Lung (tissue), 11 donors: ENCODE measurements at regions not wholly inside any gene's neighbourhood (a gene's known extent, or its start where the extent isn't known, plus 50 kb on each side); places are given as distances from the start of the nearest gene placed in this dataset.
"Not testable (repeated sequence)": the region's sequence is repeated elsewhere in the genome, so short reads cannot be mapped to it uniquely, and the experiment has no call there.

Experiments used
- ATAC-seq: fragments of 200-7000 bp; cut with Tn5 transposase; one replicate; pipeline ENCODE4 v1.9.1; 2020; ENCODE audit warnings: moderate number of reproducible peaks; ENCODE audit not compliant: insufficient read depth, low FRiP score
- DNase-seq, 3 donors: peaks; one replicate each; pipeline ENCODE4 v3.0.0-alpha.2; 2013 to 2017
- H3K27ac ChIP-seq, 2 donors: one replicate each; pipeline ENCODE4 v1.5.1; 2013; ENCODE audit warnings: mild to moderate bottlenecking in 2 of 2, moderate library complexity in 2 of 2, control low read depth in 1 of 2, inconsistent platforms in 1 of 2, low read depth in 1 of 2, low read length in 1 of 2
- H3K27me3 ChIP-seq, 3 donors: one replicate each; pipeline ENCODE4 v1.5.1; 2013; ENCODE audit warnings: low read length in 2 of 3; ENCODE audit not compliant: control insufficient read depth in 3 of 3, insufficient read depth in 3 of 3
- H3K36me3 ChIP-seq, 4 donors: one replicate each; pipeline ENCODE4 v1.5.1; 2013; ENCODE audit warnings: low read length in 4 of 4, mild to moderate bottlenecking in 1 of 4, moderate library complexity in 1 of 4; ENCODE audit not compliant: control insufficient read depth in 4 of 4, insufficient read depth in 4 of 4
- H3K4me1 ChIP-seq, 5 donors: one replicate each; pipeline ENCODE4 v1.5.1; 2013; ENCODE audit warnings: low read length in 5 of 5, mild to moderate bottlenecking in 2 of 5, moderate library complexity in 1 of 5; ENCODE audit not compliant: control insufficient read depth in 5 of 5, insufficient read depth in 5 of 5
- H3K4me3 ChIP-seq: one replicate; pipeline ENCODE4 v1.5.1; 2013; ENCODE audit warnings: mild to moderate bottlenecking, control low read depth, moderate library complexity
- H3K9ac ChIP-seq, 2 donors: one replicate each; pipeline ENCODE4 v1.5.1; 2013; ENCODE audit warnings: low read length in 2 of 2, control low read depth in 1 of 2; ENCODE audit not compliant: insufficient read depth in 1 of 2
- H3K9me3 ChIP-seq, 4 donors: one replicate each; pipeline ENCODE4 v1.5.1; 2013; ENCODE audit warnings: low read length in 3 of 4, mild to moderate bottlenecking in 1 of 4, moderate library complexity in 1 of 4; ENCODE audit not compliant: control insufficient read depth in 4 of 4, insufficient read depth in 3 of 4
- WGBS, 2 donors: extraction: QIAGEN DNeasy Blood & Tissue Kit; methylation state at CpG; one replicate each; pipeline ENCODE4 v1.1.7; 2013; 5-methylcytosine and 5-hydroxymethylcytosine counted together
- TF ChIP-seq, protein P1 (sequence below): IDR thresholded peaks from 2 replicates; pipeline ENCODE4 v1.5.1; 2012; ENCODE audit warnings: mild to moderate bottlenecking; ENCODE audit errors: control extremely low read depth, extremely low read depth
- donor health status: control.
- donor health status: control.
- donor health status: Bipolar disorder and iron deficiency.
- donor health status: healthy.
- donor health status: DM: yes; HTN: yes; CAD: no.

DNA sequence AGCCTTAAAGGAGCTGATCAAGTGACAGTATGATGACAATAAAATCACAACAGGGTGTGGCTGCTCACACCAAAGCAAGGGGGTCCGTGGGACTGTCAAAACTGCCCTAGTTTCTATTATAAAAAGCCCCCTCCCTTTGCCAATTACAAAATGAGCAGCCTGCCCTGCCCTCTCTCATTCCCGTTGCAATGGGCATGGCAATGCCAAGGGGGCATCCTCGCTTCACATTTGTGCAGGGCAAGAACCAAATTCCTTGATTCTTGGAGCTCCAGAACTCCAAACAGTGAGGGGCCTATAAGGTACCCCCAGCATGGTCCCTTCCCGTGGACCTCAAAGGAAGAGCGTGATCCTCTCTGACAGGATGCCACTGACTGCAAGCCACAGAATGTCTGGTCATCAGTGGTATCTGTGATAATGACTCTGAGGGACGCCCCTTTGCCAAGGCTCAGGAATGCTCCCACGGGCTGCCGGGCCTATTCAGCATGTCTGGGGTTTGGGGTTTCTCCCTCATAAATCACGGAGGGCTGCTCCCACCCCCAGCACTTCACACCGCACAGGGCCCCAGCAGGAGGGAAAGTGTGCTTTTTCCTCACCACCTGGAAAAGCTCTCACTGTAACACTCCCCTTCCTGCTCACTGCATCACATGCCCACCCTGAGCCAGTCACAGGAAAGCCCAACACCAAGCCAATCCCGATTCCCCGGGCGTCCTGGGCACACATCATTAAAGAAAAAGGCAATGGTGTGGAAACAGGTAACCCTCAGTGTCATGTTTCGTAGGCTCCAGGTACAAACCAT is 105.1 kb upstream of the TRPM1 start:
- no peak overlapping the region for H3K4me3 ChIP-seq
- H3K27me3 ChIP-seq = no peaks in the 10 kb centered on the region
- no peaks in the 10 kb centered on the region for H3K4me1 ChIP-seq
- no peak for ATAC-seq
- H3K9ac ChIP-seq = no peak overlapping the region
- TF ChIP-seq, protein P1, sequence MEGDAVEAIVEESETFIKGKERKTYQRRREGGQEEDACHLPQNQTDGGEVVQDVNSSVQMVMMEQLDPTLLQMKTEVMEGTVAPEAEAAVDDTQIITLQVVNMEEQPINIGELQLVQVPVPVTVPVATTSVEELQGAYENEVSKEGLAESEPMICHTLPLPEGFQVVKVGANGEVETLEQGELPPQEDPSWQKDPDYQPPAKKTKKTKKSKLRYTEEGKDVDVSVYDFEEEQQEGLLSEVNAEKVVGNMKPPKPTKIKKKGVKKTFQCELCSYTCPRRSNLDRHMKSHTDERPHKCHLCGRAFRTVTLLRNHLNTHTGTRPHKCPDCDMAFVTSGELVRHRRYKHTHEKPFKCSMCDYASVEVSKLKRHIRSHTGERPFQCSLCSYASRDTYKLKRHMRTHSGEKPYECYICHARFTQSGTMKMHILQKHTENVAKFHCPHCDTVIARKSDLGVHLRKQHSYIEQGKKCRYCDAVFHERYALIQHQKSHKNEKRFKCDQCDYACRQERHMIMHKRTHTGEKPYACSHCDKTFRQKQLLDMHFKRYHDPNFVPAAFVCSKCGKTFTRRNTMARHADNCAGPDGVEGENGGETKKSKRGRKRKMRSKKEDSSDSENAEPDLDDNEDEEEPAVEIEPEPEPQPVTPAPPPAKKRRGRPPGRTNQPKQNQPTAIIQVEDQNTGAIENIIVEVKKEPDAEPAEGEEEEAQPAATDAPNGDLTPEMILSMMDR = no peak
- no peaks in the 10 kb centered on the region for H3K36me3 ChIP-seq
- H3K27ac ChIP-seq = no peak overlapping the region
- WGBS, 2 donors = 76 to 83% methylated on average over 14 of the region's 14 CpGs
- peaks cover 0 to 6% (median 2%) of the 10 kb centered on the region in 4 donors for H3K9me3 ChIP-seq
- no peak for DNase-seq

DNA sequence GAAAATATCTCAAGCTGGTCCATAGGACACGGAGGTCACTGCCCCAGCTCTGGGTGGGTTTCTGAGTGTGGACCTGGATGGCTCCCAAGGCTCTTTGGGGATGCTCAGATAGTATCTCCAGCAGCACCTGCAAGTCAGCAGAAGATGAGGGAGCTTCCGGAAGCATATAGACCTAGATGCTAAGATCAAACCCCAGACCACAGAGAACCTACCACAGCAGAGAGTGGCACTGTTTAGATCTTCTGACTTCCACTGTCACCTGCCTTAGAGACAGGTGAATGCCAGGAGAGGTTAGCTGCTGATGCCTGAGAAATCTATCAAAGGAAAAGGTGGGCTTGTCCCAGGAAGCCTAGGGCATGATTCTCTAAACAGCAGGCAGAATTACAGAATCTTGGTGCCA is 105.7 kb upstream of the TRPM1 start:
- Histone ChIP-seq H3K4me3 (no peak overlapping the region), H3K9me3 (peaks cover 0 to 7% (median 2%) of the 10 kb centered on the region in 4 donors), H3K27ac (no peak overlapping the region), H3K4me1 (no peaks in the 10 kb centered on the region), H3K27me3 (no peaks in the 10 kb centered on the region), H3K9ac (no peak overlapping the region), H3K36me3 (no peaks in the 10 kb centered on the region)
- no peak for ATAC-seq
- TF ChIP-seq, protein P1 = no peak
- no peak for DNase-seq
- 94 to 95% methylated on average over 2 of the region's 2 CpGs for WGBS, 2 donors

DNA sequence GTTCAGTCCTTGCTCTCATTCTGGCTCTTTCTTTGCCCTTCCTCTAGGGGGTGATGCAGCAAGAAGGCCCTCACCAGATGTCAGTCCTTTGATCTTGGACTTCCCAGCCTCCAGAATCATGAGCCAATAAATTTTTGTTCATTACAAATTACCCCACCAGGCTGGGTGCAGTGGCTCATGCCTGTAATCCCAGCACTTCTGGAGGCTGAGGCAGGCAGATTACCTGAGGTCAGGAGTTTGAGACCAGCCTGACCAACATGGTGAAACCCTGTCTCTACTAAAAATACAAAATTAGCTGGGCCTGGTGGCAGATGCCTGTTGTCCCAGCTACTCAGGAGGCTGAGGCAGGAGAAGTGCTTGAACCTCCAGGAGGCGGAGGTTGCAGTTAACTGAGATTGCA is 106.3 kb upstream of the TRPM1 start:
- ATAC-seq, H3K36me3 ChIP-seq, H3K9ac ChIP-seq, H3K4me1 ChIP-seq, H3K27me3 ChIP-seq, H3K27ac ChIP-seq, DNase-seq, H3K4me3 ChIP-seq, H3K9me3 ChIP-seq: not testable (repeated sequence)
- 100% methylated on average over 1 of the region's 1 CpG for WGBS, 2 donors

DNA sequence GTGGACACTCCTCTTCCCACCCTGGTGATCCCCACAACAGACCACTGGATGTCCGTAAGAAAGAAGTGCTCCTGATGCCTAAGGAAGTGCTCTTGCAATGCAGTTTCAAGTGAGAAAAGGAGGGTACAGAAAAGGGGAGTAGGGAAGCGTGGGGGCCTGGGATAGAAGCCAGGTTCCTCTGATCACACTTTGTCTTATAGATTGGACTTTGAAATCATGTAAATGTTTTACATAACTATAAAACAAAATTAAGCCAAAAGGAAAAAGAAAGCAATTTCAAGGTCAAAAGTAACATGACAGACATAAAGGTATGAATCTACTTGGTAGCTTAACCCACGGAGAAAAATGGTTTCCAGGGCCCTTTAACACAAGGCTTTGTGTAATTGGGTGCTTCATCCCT is 107.3 kb upstream of the TRPM1 start:
- Histone ChIP-seq H3K27ac (no peak overlapping the region), H3K9ac (no peak overlapping the region), H3K27me3 (no peaks in the 10 kb centered on the region), H3K4me3 (no peak overlapping the region), H3K9me3 (peaks cover 0 to 7% (median 2%) of the 10 kb centered on the region in 4 donors), H3K36me3 (no peaks in the 10 kb centered on the region), H3K4me1 (no peaks in the 10 kb centered on the region)
- TF ChIP-seq, protein P1 = no peak
- 72 to 88% methylated on average over 3 of the region's 3 CpGs for WGBS, 2 donors
- ATAC-seq = no peak
- DNase-seq = no peak
